ENCODE measurements at regions not wholly inside any gene's neighbourhood (a gene's known extent, or its start where the extent isn't known, plus 50 kb on each side); places are given as distances from the start of the nearest gene placed in this dataset.

DNA sequence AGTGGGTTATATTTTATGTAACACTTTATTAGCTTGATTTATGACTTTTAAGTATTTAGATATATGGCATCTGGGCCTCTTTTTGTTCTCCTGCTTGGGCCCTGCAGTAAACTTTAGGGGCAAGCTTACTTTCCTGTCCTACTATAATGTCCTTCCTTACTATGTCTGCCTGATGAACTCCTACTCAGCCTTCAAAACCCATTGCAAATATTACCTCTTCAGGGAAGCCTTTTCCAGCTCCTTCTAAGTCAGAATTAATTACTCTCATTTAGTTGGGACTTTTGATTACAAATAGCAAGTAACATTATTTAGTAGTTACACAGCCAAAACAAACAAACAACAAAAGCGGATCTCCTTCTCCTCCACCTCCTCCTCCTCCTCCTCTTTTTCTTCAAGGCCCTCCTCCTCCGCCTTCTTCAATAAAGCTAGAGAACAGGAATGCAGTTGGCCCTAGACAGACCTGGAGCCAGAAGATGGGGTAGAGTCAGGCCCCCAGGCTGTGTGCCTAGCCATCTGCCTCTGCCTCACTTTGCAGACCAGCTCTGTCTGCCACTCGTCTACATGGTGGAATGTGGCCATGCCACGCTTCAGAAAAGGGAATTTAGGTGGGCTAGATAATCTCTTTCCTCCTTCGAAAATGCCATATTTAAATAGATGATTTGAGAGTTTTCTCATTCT, 301.2 kb downstream of the SP3 start:
- no peak for DNase-seq (ENCODE audit: low read depth)
- no peak overlapping the region for H3K4me3 ChIP-seq (ENCODE audit: low read length)
- no peak for TF ChIP-seq CTCF (IDR thresholded peaks at IDR 0.05; ENCODE audit: insufficient read depth, low read depth, low read length, missing control alignments)

- DNase-seq (ENCODE audit: low read depth) = no peak
- H3K4me3 ChIP-seq (ENCODE audit: low read length) = no peak overlapping the region
- no peak for TF ChIP-seq CTCF (IDR thresholded peaks at IDR 0.05; ENCODE audit: insufficient read depth, low read depth, low read length, missing control alignments)
Measured at GRCh38 chr2:173664513-173664910, 300.7 kb downstream of the SP3 start.

- H3K4me3 ChIP-seq (ENCODE audit: low read length) = no peak overlapping the region
- no peak for TF ChIP-seq CTCF (IDR thresholded peaks at IDR 0.05; ENCODE audit: insufficient read depth, low read depth, low read length, missing control alignments)
- DNase-seq (ENCODE audit: low read depth) = no peak
Measured at GRCh38 chr2:173666171-173666888, 298.8 kb downstream of the SP3 start.

DNA sequence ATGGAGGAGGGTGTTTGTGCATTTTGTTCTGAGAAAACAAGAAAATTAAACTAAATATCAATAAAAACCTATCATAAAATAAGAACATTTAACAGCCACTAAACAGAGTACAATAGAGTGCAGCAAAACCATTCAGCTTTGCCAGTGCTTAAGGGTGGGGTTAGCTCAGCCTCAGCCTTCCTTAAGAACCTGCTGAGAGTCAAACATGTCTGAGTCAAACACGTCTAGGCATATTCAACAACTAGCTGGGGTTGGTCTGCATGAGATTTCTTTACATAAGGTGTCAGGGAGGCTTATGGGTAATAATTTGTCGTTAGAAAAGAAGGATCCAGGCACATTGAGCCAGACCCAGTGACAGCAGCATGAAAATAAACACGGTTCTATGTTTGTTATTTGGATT, 298.2 kb downstream of the SP3 start:
- no peak for TF ChIP-seq CTCF (IDR thresholded peaks at IDR 0.05; ENCODE audit: insufficient read depth, low read depth, low read length, missing control alignments)
- peak; percentile 83 for DNase-seq (ENCODE audit: low read depth)

DNA sequence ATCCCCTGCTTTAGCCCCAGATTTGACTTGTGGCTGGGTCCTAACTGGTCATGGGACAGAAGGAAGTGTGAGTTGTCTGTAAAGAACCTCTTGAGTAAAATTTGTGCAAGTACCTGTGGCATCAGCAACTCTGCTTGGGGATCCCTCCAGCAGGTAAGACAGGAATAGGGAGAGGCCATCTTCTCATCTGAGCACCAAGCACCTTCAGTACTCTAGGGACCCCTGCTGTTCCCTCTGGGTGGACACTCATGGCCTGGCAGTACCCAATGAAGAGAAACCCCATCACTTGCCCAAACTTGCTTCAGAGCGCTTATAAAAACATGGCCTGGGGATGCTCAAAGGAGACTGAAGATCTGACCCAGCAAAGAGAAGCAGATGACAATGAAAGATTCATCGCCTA, 297.8 kb downstream of the SP3 start:
- peak; percentile 26 for TF ChIP-seq CTCF (IDR thresholded peaks at IDR 0.05; ENCODE audit: insufficient read depth, low read depth, low read length, missing control alignments)
- no peak overlapping the region for H3K4me3 ChIP-seq (ENCODE audit: low read length)
- DNase-seq (ENCODE audit: low read depth) = peak; percentile 67

More for the DNA sequence above, 298.2 kb downstream of the SP3 start:
- no peak overlapping the region for H3K4me3 ChIP-seq (ENCODE audit: low read length)

- DNase-seq (ENCODE audit: low read depth) = peak; percentile 52
- no peak overlapping the region for H3K4me3 ChIP-seq (ENCODE audit: low read length)
- no peak for TF ChIP-seq CTCF (IDR thresholded peaks at IDR 0.05; ENCODE audit: insufficient read depth, low read depth, low read length, missing control alignments)
Measured at GRCh38 chr2:173669271-173669853, 295.8 kb downstream of the SP3 start.

Measured in epithelial cell of esophagus (primary cell).